ENCODE measurements at regions not wholly inside any gene's neighbourhood (a gene's known extent, or its start where the extent isn't known, plus 50 kb on each side); places are given as distances from the start of the nearest gene placed in this dataset.

DNA sequence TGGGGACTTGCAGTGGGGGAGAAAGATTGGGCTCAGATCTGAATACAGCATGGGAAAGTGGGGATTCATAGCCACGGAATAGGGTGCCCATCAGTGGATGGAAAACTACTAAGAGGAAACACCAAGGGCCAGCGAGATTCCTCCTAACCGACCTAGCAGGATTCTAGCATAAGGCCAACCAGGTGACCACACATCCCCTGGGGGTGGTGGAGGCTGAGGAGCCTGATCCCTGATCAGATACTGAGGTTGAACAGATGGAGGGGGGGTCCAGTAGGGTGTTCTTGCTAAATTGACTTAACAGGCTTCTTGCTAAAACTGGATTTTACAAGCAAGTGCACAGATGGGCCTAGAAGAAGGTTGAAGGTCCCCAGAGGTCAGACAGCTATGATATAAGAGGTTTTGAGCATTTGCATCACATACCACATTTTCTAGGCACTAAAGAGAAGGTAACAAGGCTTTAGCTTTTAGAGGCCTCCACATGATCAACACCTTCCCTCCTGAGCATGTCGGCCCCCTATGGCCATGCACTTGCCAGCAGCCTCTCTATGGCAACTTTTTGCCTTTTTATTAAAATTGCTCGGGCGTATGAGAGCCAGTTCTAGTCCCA is 69.1 kb upstream of the PUDP start:
- DNase-seq: no peak

DNA sequence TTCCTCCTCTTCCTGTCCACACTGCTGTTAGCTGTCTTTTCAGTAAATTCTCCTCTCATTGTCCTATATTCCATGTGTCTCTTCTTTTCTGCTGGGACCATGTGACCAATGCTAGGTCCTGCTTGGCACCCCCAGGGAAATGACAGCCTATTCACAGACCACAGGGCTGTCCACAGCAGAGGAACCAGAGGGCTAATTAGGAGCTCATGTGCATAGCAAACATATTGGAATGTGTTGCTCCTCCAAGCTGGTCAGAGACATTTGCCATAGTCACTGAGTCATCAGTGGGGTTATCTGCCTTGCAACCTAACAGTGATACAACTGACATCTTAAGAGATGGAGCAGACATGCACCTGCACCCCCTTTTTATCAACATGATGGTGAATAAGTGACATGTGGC is 67.9 kb upstream of the PUDP start:
- DNase-seq: no peak

DNA sequence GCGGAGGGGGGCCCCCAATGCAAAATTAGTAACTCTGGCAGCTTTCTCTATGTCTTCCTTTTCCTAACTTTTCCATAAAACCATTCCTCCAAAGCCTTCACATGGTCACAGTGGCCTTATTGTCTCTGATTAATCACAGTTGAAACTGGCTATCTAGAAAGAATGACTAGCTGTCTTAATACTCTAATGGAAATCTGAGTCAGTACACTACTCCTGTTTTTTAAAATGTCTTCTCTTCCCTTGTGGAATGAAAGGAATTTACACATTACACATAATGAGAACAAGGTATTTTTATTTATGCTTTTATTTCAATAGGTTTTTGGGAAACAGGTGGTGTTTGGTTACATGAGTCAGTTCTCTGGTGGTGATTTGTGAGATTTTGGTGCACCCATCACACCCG is 66.3 kb upstream of the PUDP start:
- no peak for DNase-seq

DNA sequence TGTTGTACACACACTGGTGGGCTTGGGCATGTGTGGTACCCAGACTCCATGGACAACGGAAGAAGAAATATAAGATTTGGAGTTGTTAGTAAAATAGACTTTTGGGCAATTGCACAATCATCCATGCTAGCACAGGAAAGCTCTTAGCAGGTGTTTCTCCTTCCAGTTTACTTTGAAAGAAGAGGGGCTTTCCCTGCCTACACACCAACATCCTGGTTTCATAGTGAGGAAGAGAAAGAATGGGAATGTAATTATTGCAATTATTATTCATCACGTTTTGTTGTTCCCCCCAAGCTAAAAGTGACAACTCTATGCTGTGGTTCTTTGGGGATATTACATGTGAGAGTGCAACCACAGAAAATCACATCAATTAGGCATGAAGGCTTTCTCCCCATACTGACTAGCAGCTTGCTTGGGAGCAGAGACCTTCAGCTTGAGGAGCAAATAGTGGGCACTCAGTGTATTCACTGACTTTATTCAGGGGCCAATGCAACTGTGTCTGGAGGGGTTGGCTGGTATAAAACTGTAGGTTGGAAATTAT is 57.2 kb upstream of the PUDP start:
- DNase-seq: no peak

DNA sequence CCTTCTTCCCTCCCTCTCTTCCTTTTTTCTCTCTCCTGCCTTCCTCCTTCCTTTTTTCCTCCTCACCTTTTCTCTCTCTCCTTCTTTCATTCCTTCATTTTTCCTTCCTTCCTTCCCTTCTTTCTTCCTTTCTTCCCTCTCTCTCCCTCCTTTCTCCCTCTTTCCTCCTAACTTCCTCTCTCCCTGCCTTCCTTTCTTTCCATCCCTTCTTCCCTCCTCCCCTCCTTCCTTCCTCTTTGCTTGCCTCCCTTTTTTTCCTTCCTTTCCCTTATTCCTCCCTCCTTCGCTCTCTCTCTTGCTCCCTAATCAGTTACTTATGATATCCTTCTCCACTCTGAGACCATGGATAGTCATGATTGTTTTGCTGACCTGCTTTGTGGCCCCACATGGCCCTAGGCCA is 56.7 kb upstream of the PUDP start:
- no peak for DNase-seq

DNA sequence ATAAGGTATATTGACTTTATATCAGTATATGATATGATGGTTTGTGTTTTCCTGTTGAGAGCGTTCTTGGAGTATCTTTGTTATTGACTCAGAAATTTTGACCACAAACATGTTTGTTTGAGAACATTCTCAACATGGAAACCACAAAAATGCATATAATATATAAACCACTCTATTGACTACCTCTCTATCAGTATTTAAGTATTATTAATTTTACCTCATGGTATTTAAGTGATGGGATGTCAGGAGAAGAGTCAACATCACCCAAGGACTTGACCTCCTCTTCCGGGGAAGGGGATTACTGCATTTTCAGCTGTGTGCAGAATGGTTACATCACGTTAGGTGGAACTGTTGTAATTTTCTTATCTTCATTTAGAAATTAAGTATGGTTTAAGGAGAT is 54.3 kb upstream of the PUDP start:
- no peak for DNase-seq

DNA sequence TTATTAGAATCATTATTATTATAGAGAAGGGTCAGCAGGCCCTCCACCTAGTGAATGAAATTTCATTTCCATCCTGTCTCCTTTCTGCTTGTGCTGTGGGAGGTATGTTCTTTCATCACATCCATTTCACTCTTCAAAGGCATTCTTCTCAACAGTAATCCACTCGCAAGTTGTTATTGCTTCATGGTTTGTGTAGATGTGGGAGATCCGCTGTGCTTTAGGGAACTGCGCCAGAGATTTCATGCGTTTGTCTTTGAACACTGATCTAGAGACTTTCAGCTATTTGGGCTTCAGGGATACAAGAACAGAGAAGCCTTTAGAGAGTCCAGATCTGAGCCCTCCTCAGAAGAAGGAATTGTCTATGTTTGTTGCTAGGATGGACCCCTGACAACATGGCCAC is 53.5 kb upstream of the PUDP start:
- DNase-seq: no peak

DNA sequence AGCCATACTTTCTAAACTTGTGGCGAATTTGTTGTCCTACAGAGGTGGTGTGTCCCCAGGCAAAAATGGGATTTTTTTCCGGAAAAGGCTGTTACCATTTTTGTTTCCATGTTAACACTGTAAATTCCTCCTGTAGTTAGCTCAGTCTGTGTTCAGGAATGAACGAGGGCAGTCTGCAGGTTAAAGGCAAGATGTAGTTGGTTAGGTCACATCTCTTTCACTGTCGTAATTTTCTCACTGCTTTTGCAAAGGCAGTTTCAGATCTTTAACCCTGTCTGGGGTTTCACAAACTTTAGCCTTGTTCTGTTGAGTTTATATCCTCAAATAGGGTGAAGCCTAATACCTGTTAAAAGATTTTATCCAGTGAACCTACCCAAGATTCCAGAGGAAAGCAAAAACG is 50.5 kb upstream of the PUDP start:
- no peak for DNase-seq
